ENCODE measurements at regions not wholly inside any gene's neighbourhood (a gene's known extent, or its start where the extent isn't known, plus 50 kb on each side); places are given as distances from the start of the nearest gene placed in this dataset.

- no peaks in the 10 kb centered on the region for H3K4me1 ChIP-seq (ENCODE audit: control insufficient read depth, insufficient read depth, low read length)
- no TSS peak for BruUV-seq (replicated peaks)
- no peaks in the 10 kb centered on the region for H3K27me3 ChIP-seq (ENCODE audit: control insufficient read depth, insufficient read depth, low read length)
- H3K4me3 ChIP-seq (ENCODE audit: low read depth in 2 of 2, low read length in 2 of 2), result no peak overlapping the region
- intact Hi-C loops (cut with micrococcal nuclease; ENCODE audit: unreplicated experiment) (no loop called here), in situ Hi-C loops (cut with HindIII; ENCODE audit: low pct_unique_long_range_greater_than_20kb, low sequenced_read_pairs) (no loop called here)
- no peaks in the 10 kb centered on the region for H3K36me3 ChIP-seq (ENCODE audit: control insufficient read depth, insufficient read depth, low read length)
- no peak overlapping the region for H3K27ac ChIP-seq (ENCODE audit: low read length)
- no peak for DNase-seq (ENCODE audit: low read depth, low spot score)
- CTCF ChIA-PET, result no interaction called here
- POLR2A ChIA-PET, result no interaction called here
- no peaks in the 10 kb centered on the region for H3K9me3 ChIP-seq (ENCODE audit: control insufficient read depth, insufficient read depth, low read depth, low read length)
- ATAC-seq, result no peak
- TF ChIP-seq CTCF (IDR thresholded peaks at IDR 0.05) (no peak), POLR2AphosphoS5 (IDR thresholded peaks at IDR 0.05; ENCODE audit: low read depth, low read length) (no peak), TCF7L2 (IDR thresholded peaks at IDR 0.05; ENCODE audit: low read depth, low read length) (no peak), REST (IDR thresholded peaks at IDR 0.05; ENCODE audit: insufficient read depth in 1 of 2, low read depth in 2 of 2, low read length in 1 of 2) (no peak), SIN3A (IDR thresholded peaks at IDR 0.05; ENCODE audit: borderline replicate concordance, insufficient read depth, low read depth, low read length) (no peak)
Observed at GRCh38 chr2:146037334-146037870, 1517.5 kb upstream of the ZEB2 start.

- no TSS peak for BruUV-seq (replicated peaks)
- in situ Hi-C loops (cut with HindIII; ENCODE audit: low pct_unique_long_range_greater_than_20kb, low sequenced_read_pairs), result no loop called here
Observed at GRCh38 chr2:146031158-146031557, 1511.2 kb upstream of the ZEB2 start.

More at GRCh38 chr2:146031158-146031557, 1511.2 kb upstream of the ZEB2 start:
- CTCF ChIA-PET, result no interaction called here
- Histone ChIP-seq H3K9me3 (ENCODE audit: control insufficient read depth, insufficient read depth, low read depth, low read length) (no peaks in the 10 kb centered on the region), H3K27ac (ENCODE audit: low read length) (no peak overlapping the region), H3K4me1 (ENCODE audit: control insufficient read depth, insufficient read depth, low read length) (no peaks in the 10 kb centered on the region), H3K36me3 (ENCODE audit: control insufficient read depth, insufficient read depth, low read length) (no peaks in the 10 kb centered on the region), H3K4me3 (ENCODE audit: low read depth in 2 of 2, low read length in 2 of 2) (no peak overlapping the region), H3K27me3 (ENCODE audit: control insufficient read depth, insufficient read depth, low read length) (no peaks in the 10 kb centered on the region)
- DNase-seq (ENCODE audit: low read depth, low spot score), result no peak
- TF ChIP-seq CTCF (IDR thresholded peaks at IDR 0.05), result no peak
- TF ChIP-seq REST (IDR thresholded peaks at IDR 0.05; ENCODE audit: insufficient read depth in 1 of 2, low read depth in 2 of 2, low read length in 1 of 2), result no peak
- no peak for TF ChIP-seq POLR2AphosphoS5 (IDR thresholded peaks at IDR 0.05; ENCODE audit: low read depth, low read length)
- TF ChIP-seq SIN3A (IDR thresholded peaks at IDR 0.05; ENCODE audit: borderline replicate concordance, insufficient read depth, low read depth, low read length), result no peak
- no peak for TF ChIP-seq TCF7L2 (IDR thresholded peaks at IDR 0.05; ENCODE audit: low read depth, low read length)
- POLR2A ChIA-PET, result no interaction called here
- no peak for ATAC-seq
- intact Hi-C loops (cut with micrococcal nuclease; ENCODE audit: unreplicated experiment), result no loop called here
